Tibial nerve (tissue), 4 donors: ENCODE measurements at regions not wholly inside any gene's neighbourhood (a gene's known extent, or its start where the extent isn't known, plus 50 kb on each side); places are given as distances from the start of the nearest gene placed in this dataset.

Experiments
- DNase-seq, 2 donors: peaks; one replicate each; pipeline ENCODE4 v3.0.0-alpha.2; 2019; ENCODE audit warnings: low spot score in 2 of 2
- H3K27ac ChIP-seq, 4 donors: fragments of 200-600 bp; sonication (generic) in 3 of 4; one replicate each; pipeline ENCODE4 v1.5.1; 2017 to 2019; ENCODE audit warnings: mild to moderate bottlenecking in 1 of 4
- H3K27me3 ChIP-seq, 2 donors: fragments of 200-600 bp; sonication (generic) in 1 of 2; one replicate each; pipeline versions ENCODE4 v1.5.1 to v1.6.0; 2017 to 2019
- H3K36me3 ChIP-seq, 3 donors: fragments of 200-600 bp; sonication (generic); one replicate each; pipeline ENCODE4 v1.5.1; 2018 to 2019
- H3K4me1 ChIP-seq, 4 donors: fragments of 200-600 bp; sonication (generic) in 3 of 4; one replicate each; pipeline ENCODE4 v1.5.1; 2017 to 2019
- H3K4me3 ChIP-seq, 4 donors: fragments of 200-600 bp; sonication (generic) in 3 of 4; one replicate each; pipeline ENCODE4 v1.5.1; 2017 to 2019; ENCODE audit warnings: mild to moderate bottlenecking in 1 of 4, moderate library complexity in 1 of 4
- H3K9me3 ChIP-seq, 4 donors: fragments of 200-600 bp; sonication (generic) in 3 of 4; one replicate each; pipeline ENCODE4 v1.5.1; 2017 to 2019
- CTCF ChIP-seq, 5 experiments: fragments of 200-600 bp in 3 of 5; fragments of 450-650 bp in 2 of 5; sonication (generic) in 3 of 5; IDR thresholded peaks; one replicate each; pipeline ENCODE4 v1.5.1; 2016 to 2019; ENCODE audit warnings: antibody characterized with exemption in 5 of 5, mild to moderate bottlenecking in 3 of 5, moderate library complexity in 2 of 5
- EP300 ChIP-seq, 2 donors: sonication (generic); formaldehyde crosslinking; IDR thresholded peaks; one replicate each; pipeline ENCODE4 v1.6.1; 2017; ENCODE audit warnings: antibody characterized with exemption in 2 of 2, mild to moderate bottlenecking in 1 of 2
- POLR2A ChIP-seq, 2 donors: fragments of 450-650 bp; IDR thresholded peaks; one replicate each; pipeline ENCODE4 v1.6.1; 2017; ENCODE audit warnings: antibody characterized with exemption in 2 of 2, mild to moderate bottlenecking in 2 of 2, moderate library complexity in 2 of 2
- WGBS, 2 donors: methylation state at CpG; one replicate each; pipeline ENCODE4 v1.1.5; 2018; 5-methylcytosine and 5-hydroxymethylcytosine counted together

DNA sequence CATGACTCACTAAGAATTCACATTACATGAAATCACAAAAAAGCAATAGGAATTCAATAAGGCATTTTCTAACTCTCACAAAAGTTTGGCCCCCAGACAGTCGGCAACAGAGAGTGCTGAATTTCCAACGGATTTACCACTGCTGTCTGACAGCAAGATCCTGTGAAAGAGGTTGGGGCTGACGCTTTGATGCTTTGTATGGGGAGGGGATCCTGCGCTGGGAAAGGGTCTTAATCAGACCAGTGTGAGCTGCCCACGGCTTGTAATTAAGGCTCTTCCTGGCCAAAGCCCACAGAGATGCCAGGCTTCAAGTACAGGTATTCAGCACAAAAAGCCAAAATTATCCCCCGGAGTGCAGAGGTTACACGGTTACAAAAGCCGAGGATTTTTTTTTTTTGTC lies 66.8 kb upstream of the TMCC3 start:
- Histone ChIP-seq H3K36me3 (no peaks in the 10 kb centered on the region), H3K4me1 (no peaks in the 10 kb centered on the region), H3K9me3 (no peaks in the 10 kb centered on the region), H3K4me3 (no peak overlapping the region), H3K27me3 (no peaks in the 10 kb centered on the region), H3K27ac (no peak overlapping the region)
- 61 to 65% methylated on average over 8 of the region's 8 CpGs for WGBS, 2 donors
- DNase-seq = no peak
- TF ChIP-seq EP300 (IDR thresholded peaks at IDR 0.05) (no peak), CTCF (IDR thresholded peaks at IDR 0.05) (no peak), POLR2A (IDR thresholded peaks at IDR 0.05) (no peak)

GRCh38 chr12:94716339-94716738 lies 66.0 kb upstream of the TMCC3 start:
- Histone ChIP-seq H3K36me3 (no peaks in the 10 kb centered on the region), H3K4me1 (no peaks in the 10 kb centered on the region), H3K4me3 (no peak overlapping the region), H3K9me3 (no peaks in the 10 kb centered on the region), H3K27ac (no peak overlapping the region), H3K27me3 (no peaks in the 10 kb centered on the region)
- 74 to 76% methylated on average over 6 of the region's 6 CpGs for WGBS, 2 donors
- TF ChIP-seq EP300 (IDR thresholded peaks at IDR 0.05) (no peak), CTCF (IDR thresholded peaks at IDR 0.05) (no peak), POLR2A (IDR thresholded peaks at IDR 0.05) (no peak)
- DNase-seq = no peak

DNA sequence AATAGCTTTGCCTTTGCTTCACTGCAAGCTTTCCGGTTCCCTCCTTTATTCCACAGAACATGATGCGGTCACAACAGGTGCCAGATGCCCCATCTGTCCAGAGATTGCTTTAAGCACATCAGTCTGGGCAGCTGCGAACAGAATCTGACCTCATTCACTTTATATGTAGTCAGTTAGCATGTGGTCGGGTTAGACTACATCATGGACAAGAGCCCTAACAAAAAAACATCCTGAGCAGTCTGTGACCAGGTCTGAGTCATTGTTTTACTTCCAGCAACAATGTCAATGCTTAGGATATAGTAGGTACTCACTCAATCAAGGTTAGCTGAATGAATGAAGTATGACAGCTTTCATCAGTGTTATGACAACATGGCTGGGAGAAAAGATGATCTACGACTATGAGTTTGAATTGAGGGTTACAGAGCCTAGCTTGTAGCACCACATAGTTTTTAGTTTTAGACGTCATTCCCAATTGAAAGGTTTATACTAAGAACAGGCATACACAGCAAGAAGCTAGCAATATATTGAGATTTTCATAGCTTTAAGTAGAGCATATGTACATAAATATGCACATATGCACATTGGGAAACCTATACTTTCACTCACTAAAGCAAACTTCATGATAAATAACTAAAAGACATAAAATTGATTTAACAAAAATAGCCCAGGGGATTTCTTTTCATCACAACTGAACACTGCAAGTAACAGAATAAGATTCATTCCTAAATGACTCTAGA lies 64.2 kb upstream of the TMCC3 start:
- H3K4me3 ChIP-seq = no peak overlapping the region
- no peaks in the 10 kb centered on the region for H3K9me3 ChIP-seq
- TF ChIP-seq CTCF (IDR thresholded peaks at IDR 0.05) (no peak), EP300 (IDR thresholded peaks at IDR 0.05) (no peak), POLR2A (IDR thresholded peaks at IDR 0.05) (no peak)
- no peaks in the 10 kb centered on the region for H3K4me1 ChIP-seq
- no peaks in the 10 kb centered on the region for H3K27me3 ChIP-seq
- H3K36me3 ChIP-seq = no peaks in the 10 kb centered on the region
- 72 to 85% methylated on average over 6 of the region's 6 CpGs for WGBS, 2 donors
- H3K27ac ChIP-seq = no peak overlapping the region
- no peak for DNase-seq

- 66% methylated on average over 7 of the region's 7 CpGs for WGBS, 2 donors
- no peak for DNase-seq
- TF ChIP-seq EP300 (IDR thresholded peaks at IDR 0.05) (no peak), POLR2A (IDR thresholded peaks at IDR 0.05) (no peak), CTCF (IDR thresholded peaks at IDR 0.05) (no peak)
- H3K36me3 ChIP-seq = no peaks in the 10 kb centered on the region
- no peak overlapping the region for H3K4me3 ChIP-seq
- H3K27me3 ChIP-seq = no peaks in the 10 kb centered on the region
- no peak overlapping the region for H3K27ac ChIP-seq
- no peaks in the 10 kb centered on the region for H3K9me3 ChIP-seq
- H3K4me1 ChIP-seq = peaks cover 0 to 9% (median 0%) of the 10 kb centered on the region in 4 donors
These were observed 62.6 kb upstream of the TMCC3 start for GRCh38 chr12:94712815-94713515.

DNA sequence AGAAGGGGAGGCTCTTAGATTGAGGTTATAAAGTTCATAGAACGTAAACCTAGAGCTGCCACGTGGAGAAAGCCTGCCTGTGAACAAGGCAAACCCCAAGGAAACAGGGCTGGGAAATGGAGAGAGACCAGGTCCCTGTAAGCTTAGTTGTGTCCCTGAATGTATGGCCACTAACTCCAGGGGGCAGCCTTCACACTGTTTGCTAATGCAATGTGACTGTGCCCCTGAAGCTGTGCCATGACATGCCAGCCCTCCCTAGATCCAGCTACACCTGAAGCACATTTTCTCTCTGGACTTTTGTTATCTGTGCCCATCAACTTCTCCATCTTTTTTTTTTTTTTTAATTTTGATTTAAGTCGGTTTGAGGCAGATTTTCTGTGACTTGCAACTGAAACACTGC lies 60.6 kb upstream of the TMCC3 start:
- 77 to 78% methylated on average over 3 of the region's 3 CpGs for WGBS, 2 donors
- no peaks in the 10 kb centered on the region for H3K27me3 ChIP-seq
- H3K36me3 ChIP-seq = no peaks in the 10 kb centered on the region
- TF ChIP-seq CTCF (IDR thresholded peaks at IDR 0.05) = peak in 1 of 5 experiments; percentile 20
- no peak for TF ChIP-seq POLR2A (IDR thresholded peaks at IDR 0.05)
- H3K4me1 ChIP-seq = peaks cover 0 to 20% (median 0%) of the 10 kb centered on the region in 4 donors
- DNase-seq = no peak
- no peak overlapping the region for H3K27ac ChIP-seq
- H3K4me3 ChIP-seq = no peak overlapping the region
- H3K9me3 ChIP-seq = no peaks in the 10 kb centered on the region
